ENCODE measurements at regions not wholly inside any gene's neighbourhood (a gene's known extent, or its start where the extent isn't known, plus 50 kb on each side); places are given as distances from the start of the nearest gene placed in this dataset.

DNA sequence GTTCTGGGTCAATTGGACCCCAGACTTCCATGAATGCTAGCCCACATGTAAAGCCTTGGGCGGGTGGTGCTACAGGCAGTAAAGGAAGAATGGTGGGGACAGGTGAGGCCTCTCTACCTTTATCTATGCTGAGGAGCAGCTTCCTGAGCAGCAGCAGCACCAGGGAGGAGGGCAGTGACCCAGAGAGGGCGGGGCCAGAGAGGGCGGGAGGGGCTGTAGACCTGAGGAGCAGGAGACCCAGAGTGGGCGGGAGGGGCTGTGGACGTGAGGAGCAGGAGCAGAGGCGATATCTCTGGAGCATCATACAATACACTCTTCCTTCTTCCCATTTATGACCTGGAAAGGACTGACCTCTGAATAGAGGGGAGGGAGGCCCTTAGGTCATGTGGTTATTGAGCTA is 165.9 kb downstream of the MTRR start:
- H3K4me1 ChIP-seq (ENCODE audit: control insufficient read depth in 1 of 2, insufficient read depth in 2 of 2, low read length in 2 of 2), result no peaks in the 10 kb centered on the region
- H3K9ac ChIP-seq (ENCODE audit: low read depth in 1 of 2, low read length in 2 of 2), result no peak overlapping the region
- no peaks in the 10 kb centered on the region for H3K9me3 ChIP-seq (ENCODE audit: control insufficient read depth in 1 of 2, low read length in 2 of 2)
- H3K36me3 ChIP-seq (ENCODE audit: control insufficient read depth in 1 of 2, insufficient read depth in 2 of 2, low read length in 2 of 2), result no peaks in the 10 kb centered on the region
- H3K4me3 ChIP-seq (ENCODE audit: low read depth in 1 of 2, low read length in 2 of 2), result no peak overlapping the region
- no peaks in the 10 kb centered on the region for H3K27me3 ChIP-seq (ENCODE audit: control insufficient read depth in 1 of 2, insufficient read depth in 2 of 2, low read length in 2 of 2)
- no peak overlapping the region for H3K27ac ChIP-seq (ENCODE audit: low read depth, low read length)

- Histone ChIP-seq H3K36me3 (ENCODE audit: control insufficient read depth in 1 of 2, insufficient read depth in 2 of 2, low read length in 2 of 2) (no peaks in the 10 kb centered on the region), H3K9ac (ENCODE audit: low read depth in 1 of 2, low read length in 2 of 2) (no peak overlapping the region), H3K4me3 (ENCODE audit: low read depth in 1 of 2, low read length in 2 of 2) (no peak overlapping the region), H3K27me3 (ENCODE audit: control insufficient read depth in 1 of 2, insufficient read depth in 2 of 2, low read length in 2 of 2) (no peaks in the 10 kb centered on the region), H3K27ac (ENCODE audit: low read depth, low read length) (no peak overlapping the region), H3K4me1 (ENCODE audit: control insufficient read depth in 1 of 2, insufficient read depth in 2 of 2, low read length in 2 of 2) (no peaks in the 10 kb centered on the region), H3K9me3 (ENCODE audit: control insufficient read depth in 1 of 2, low read length in 2 of 2) (no peaks in the 10 kb centered on the region)
Observed at GRCh38 chr5:8048920-8049319, 180.0 kb downstream of the MTRR start.

DNA sequence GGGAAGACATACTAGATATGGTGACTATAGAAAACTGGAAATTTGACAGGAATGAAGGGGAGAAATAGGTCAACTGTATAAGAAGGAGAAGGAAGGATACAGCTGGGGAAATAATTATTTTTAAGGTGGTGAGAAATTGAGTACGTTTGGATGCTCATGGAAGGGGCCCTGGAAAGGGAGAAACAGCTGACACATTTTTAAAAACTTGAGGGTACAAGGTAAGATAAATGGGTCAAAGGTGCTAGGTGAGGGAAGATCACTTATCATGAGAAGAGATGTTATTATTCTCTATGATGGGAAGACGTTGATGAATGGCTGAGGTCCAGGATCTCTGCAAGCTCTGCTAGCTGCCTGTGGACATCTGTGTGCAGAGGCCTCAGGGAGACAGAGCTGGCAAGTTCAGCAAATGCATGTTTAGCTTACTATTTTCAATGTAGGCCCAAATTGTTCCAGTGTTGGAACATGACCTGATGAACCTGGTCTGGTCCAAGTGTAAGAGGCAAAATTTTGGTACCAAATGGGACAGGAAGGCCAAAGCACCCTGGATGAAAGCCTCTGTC is 181.7 kb downstream of the MTRR start:
- Histone ChIP-seq H3K27me3 (ENCODE audit: control insufficient read depth in 1 of 2, insufficient read depth in 2 of 2, low read length in 2 of 2) (no peaks in the 10 kb centered on the region), H3K27ac (ENCODE audit: low read depth, low read length) (no peak overlapping the region), H3K9ac (ENCODE audit: low read depth in 1 of 2, low read length in 2 of 2) (no peak overlapping the region), H3K36me3 (ENCODE audit: control insufficient read depth in 1 of 2, insufficient read depth in 2 of 2, low read length in 2 of 2) (no peaks in the 10 kb centered on the region), H3K4me3 (ENCODE audit: low read depth in 1 of 2, low read length in 2 of 2) (no peak overlapping the region), H3K4me1 (ENCODE audit: control insufficient read depth in 1 of 2, insufficient read depth in 2 of 2, low read length in 2 of 2) (no peaks in the 10 kb centered on the region), H3K9me3 (ENCODE audit: control insufficient read depth in 1 of 2, low read length in 2 of 2) (no peaks in the 10 kb centered on the region)

GRCh38 chr5:8053270-8053669 is 184.3 kb downstream of the MTRR start:
- no peak overlapping the region for H3K4me3 ChIP-seq (ENCODE audit: low read depth in 1 of 2, low read length in 2 of 2)

DNA sequence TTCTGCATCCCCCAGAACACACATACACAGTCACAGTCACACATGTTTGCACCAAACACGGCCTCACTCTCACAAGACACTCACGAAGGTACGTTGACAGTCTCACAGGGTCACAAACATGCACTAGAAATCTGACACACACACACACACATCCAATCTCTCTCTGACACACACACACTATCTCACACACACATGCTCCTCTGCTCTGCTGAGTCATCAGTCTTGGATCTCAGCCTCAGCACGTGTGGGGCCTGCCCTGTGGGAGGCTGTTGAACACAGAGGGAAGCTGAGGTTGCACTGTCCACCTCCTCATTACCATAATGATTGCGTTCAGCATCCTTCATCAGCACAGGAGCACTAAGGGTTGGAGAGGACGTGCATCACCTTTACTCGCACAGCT is 188.8 kb downstream of the MTRR start:
- Histone ChIP-seq H3K27me3 (ENCODE audit: control insufficient read depth in 1 of 2, insufficient read depth in 2 of 2, low read length in 2 of 2) (no peaks in the 10 kb centered on the region), H3K9me3 (ENCODE audit: control insufficient read depth in 1 of 2, low read length in 2 of 2) (no peaks in the 10 kb centered on the region), H3K4me3 (ENCODE audit: low read depth in 1 of 2, low read length in 2 of 2) (no peak overlapping the region), H3K4me1 (ENCODE audit: control insufficient read depth in 1 of 2, insufficient read depth in 2 of 2, low read length in 2 of 2) (peaks cover 0 to 2% of the 10 kb centered on the region in 2 donors), H3K27ac (ENCODE audit: low read depth, low read length) (no peak overlapping the region), H3K9ac (ENCODE audit: low read depth in 1 of 2, low read length in 2 of 2) (no peak overlapping the region), H3K36me3 (ENCODE audit: control insufficient read depth in 1 of 2, insufficient read depth in 2 of 2, low read length in 2 of 2) (no peaks in the 10 kb centered on the region)

More at GRCh38 chr5:8053270-8053669, 184.3 kb downstream of the MTRR start:
- H3K4me1 ChIP-seq (ENCODE audit: control insufficient read depth in 1 of 2, insufficient read depth in 2 of 2, low read length in 2 of 2), result peaks cover 0 to 2% of the 10 kb centered on the region in 2 donors
- no peaks in the 10 kb centered on the region for H3K9me3 ChIP-seq (ENCODE audit: control insufficient read depth in 1 of 2, low read length in 2 of 2)
- H3K27me3 ChIP-seq (ENCODE audit: control insufficient read depth in 1 of 2, insufficient read depth in 2 of 2, low read length in 2 of 2), result no peaks in the 10 kb centered on the region
- no peaks in the 10 kb centered on the region for H3K36me3 ChIP-seq (ENCODE audit: control insufficient read depth in 1 of 2, insufficient read depth in 2 of 2, low read length in 2 of 2)
- H3K27ac ChIP-seq (ENCODE audit: low read depth, low read length), result no peak overlapping the region
- no peak overlapping the region for H3K9ac ChIP-seq (ENCODE audit: low read depth in 1 of 2, low read length in 2 of 2)

DNA sequence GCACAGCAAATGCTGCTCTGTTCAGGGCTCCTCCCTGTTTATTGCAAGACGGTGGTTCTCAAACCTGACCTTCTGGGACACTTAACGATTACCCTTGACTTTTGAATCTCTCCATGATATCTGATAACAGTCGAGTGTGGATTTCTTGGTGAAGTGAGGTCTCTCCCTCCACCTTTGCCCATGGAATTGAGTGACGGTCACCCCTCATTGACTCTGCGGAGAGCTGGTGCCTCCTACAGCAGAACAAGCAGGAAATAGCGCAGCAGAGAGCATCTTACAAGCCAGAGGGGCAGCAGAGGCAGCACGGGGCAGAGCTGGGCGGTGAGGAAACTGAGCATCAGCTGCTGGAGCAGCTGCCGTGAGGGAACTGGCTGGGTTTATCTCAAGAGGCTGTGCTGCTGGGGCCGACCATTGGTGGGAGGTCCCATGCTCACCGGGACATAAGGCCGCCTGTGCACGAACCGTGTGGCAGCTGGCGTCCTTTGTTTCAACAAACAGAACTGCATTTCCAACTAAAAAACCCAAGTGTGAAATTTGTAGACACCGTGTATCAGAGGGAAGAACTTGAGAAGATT is 189.8 kb downstream of the MTRR start:
- Histone ChIP-seq H3K4me1 (ENCODE audit: control insufficient read depth in 1 of 2, insufficient read depth in 2 of 2, low read length in 2 of 2) (peaks cover 0 to 2% of the 10 kb centered on the region in 2 donors), H3K4me3 (ENCODE audit: low read depth in 1 of 2, low read length in 2 of 2) (no peak overlapping the region), H3K9me3 (ENCODE audit: control insufficient read depth in 1 of 2, low read length in 2 of 2) (no peaks in the 10 kb centered on the region), H3K27ac (ENCODE audit: low read depth, low read length) (no peak overlapping the region), H3K27me3 (ENCODE audit: control insufficient read depth in 1 of 2, insufficient read depth in 2 of 2, low read length in 2 of 2) (no peaks in the 10 kb centered on the region), H3K36me3 (ENCODE audit: control insufficient read depth in 1 of 2, insufficient read depth in 2 of 2, low read length in 2 of 2) (no peaks in the 10 kb centered on the region), H3K9ac (ENCODE audit: low read depth in 1 of 2, low read length in 2 of 2) (no peak overlapping the region)

- Histone ChIP-seq H3K36me3 (ENCODE audit: control insufficient read depth in 1 of 2, insufficient read depth in 2 of 2, low read length in 2 of 2) (no peaks in the 10 kb centered on the region), H3K27me3 (ENCODE audit: control insufficient read depth in 1 of 2, insufficient read depth in 2 of 2, low read length in 2 of 2) (no peaks in the 10 kb centered on the region), H3K4me1 (ENCODE audit: control insufficient read depth in 1 of 2, insufficient read depth in 2 of 2, low read length in 2 of 2) (peaks cover 0 to 2% of the 10 kb centered on the region in 2 donors), H3K9me3 (ENCODE audit: control insufficient read depth in 1 of 2, low read length in 2 of 2) (no peaks in the 10 kb centered on the region), H3K9ac (ENCODE audit: low read depth in 1 of 2, low read length in 2 of 2) (no peak overlapping the region), H3K4me3 (ENCODE audit: low read depth in 1 of 2, low read length in 2 of 2) (no peak overlapping the region), H3K27ac (ENCODE audit: low read depth, low read length) (no peak overlapping the region)
Observed at GRCh38 chr5:8059337-8059736, 190.4 kb downstream of the MTRR start.

DNA sequence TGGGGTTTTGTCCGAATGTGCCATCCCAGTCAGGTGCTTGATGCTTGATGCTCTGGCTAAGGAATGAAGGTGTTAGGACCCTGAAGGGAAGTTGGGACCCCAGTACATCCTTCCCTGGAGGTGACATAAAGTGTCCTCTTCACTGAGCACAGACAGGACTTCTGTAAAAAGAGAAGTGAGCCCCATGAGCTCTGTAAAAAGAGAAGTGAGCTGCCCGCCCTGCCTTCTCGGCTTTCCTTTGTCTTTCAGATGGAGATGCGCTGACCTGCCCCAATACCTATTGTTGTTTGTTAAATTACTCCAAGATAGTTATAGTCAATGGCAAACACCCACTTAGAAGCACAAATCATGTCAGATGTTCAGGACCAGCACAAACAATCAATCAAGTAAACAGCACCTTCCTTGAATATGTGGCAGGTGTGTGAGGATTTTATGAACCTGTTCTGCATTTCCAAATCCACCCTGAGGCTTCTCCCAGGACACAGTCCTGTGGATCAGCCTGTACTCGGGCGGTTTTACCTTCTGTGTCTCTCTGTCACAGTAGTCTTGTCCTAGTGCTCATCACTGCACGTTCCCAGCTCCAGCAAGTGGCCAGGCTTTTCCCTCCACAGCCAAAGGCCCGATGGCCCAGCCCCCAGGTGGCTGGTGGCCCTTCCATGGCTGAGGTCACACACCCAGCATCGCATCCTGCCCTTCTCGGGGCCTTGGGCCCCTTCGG is 191.4 kb downstream of the MTRR start:
- H3K9ac ChIP-seq (ENCODE audit: low read depth in 1 of 2, low read length in 2 of 2), result no peak overlapping the region
- no peaks in the 10 kb centered on the region for H3K36me3 ChIP-seq (ENCODE audit: control insufficient read depth in 1 of 2, insufficient read depth in 2 of 2, low read length in 2 of 2)
- H3K27ac ChIP-seq (ENCODE audit: low read depth, low read length), result no peak overlapping the region
- no peaks in the 10 kb centered on the region for H3K27me3 ChIP-seq (ENCODE audit: control insufficient read depth in 1 of 2, insufficient read depth in 2 of 2, low read length in 2 of 2)
- H3K4me1 ChIP-seq (ENCODE audit: control insufficient read depth in 1 of 2, insufficient read depth in 2 of 2, low read length in 2 of 2), result peaks cover 0 to 2% of the 10 kb centered on the region in 2 donors
- no peaks in the 10 kb centered on the region for H3K9me3 ChIP-seq (ENCODE audit: control insufficient read depth in 1 of 2, low read length in 2 of 2)
- no peak overlapping the region for H3K4me3 ChIP-seq (ENCODE audit: low read depth in 1 of 2, low read length in 2 of 2)

DNA sequence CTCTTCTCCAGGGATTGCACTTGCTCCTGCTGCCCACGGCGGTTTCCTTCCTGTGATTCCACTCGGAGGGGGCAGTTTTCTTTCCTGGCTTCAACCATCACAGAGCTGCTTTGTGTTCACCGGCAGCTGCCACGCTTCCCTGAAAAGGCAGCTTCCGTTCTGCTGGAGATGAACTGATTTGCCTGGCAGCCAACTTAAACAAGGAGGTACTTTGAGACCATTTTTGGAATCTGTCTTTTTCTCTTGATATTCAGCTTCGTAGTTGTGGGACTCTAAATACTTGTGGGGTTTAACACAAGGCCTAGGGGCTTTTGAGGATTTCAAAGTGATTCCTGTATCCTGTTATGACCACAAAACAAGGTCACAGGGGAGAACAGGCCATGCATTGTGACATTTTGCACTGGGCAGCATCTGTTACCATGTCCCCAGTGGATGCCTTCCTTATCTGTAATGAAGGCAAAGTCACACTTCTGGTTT is 192.0 kb downstream of the MTRR start:
- Histone ChIP-seq H3K4me1 (ENCODE audit: control insufficient read depth in 1 of 2, insufficient read depth in 2 of 2, low read length in 2 of 2) (peaks cover 0 to 2% of the 10 kb centered on the region in 2 donors), H3K4me3 (ENCODE audit: low read depth in 1 of 2, low read length in 2 of 2) (no peak overlapping the region)

DNA sequence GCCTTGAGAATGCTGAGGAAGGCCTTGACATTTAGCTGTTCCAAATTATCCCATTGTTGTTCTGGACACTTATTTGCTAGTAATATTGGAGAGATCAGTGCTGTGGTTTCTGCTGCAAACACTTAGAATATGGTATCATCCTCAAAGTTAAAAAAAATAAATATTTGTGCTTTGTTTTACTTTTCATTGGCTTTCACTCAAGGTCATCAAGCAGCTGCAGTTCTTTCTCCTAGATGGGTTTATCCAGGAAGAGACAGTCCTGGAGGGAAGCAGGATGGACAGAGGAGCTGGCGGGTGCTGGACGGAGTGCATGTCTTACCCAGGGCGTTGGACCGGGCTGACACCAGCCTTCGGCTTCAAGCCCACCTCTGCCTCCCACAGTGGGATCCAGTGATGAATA is 193.6 kb downstream of the MTRR start:
- Histone ChIP-seq H3K9ac (ENCODE audit: low read depth in 1 of 2, low read length in 2 of 2) (no peak overlapping the region), H3K9me3 (ENCODE audit: control insufficient read depth in 1 of 2, low read length in 2 of 2) (no peaks in the 10 kb centered on the region), H3K27ac (ENCODE audit: low read depth, low read length) (no peak overlapping the region), H3K4me3 (ENCODE audit: low read depth in 1 of 2, low read length in 2 of 2) (no peak overlapping the region), H3K36me3 (ENCODE audit: control insufficient read depth in 1 of 2, insufficient read depth in 2 of 2, low read length in 2 of 2) (no peaks in the 10 kb centered on the region), H3K4me1 (ENCODE audit: control insufficient read depth in 1 of 2, insufficient read depth in 2 of 2, low read length in 2 of 2) (peaks cover 0 to 2% of the 10 kb centered on the region in 2 donors), H3K27me3 (ENCODE audit: control insufficient read depth in 1 of 2, insufficient read depth in 2 of 2, low read length in 2 of 2) (no peaks in the 10 kb centered on the region)

More for the DNA sequence above, 192.0 kb downstream of the MTRR start:
- H3K36me3 ChIP-seq (ENCODE audit: control insufficient read depth in 1 of 2, insufficient read depth in 2 of 2, low read length in 2 of 2), result no peaks in the 10 kb centered on the region
- no peak overlapping the region for H3K9ac ChIP-seq (ENCODE audit: low read depth in 1 of 2, low read length in 2 of 2)
- H3K27me3 ChIP-seq (ENCODE audit: control insufficient read depth in 1 of 2, insufficient read depth in 2 of 2, low read length in 2 of 2), result no peaks in the 10 kb centered on the region
- no peak overlapping the region for H3K27ac ChIP-seq (ENCODE audit: low read depth, low read length)
- no peaks in the 10 kb centered on the region for H3K9me3 ChIP-seq (ENCODE audit: control insufficient read depth in 1 of 2, low read length in 2 of 2)

Measured in duodenal mucosa (tissue), 2 donors.